HG03139 (cell line): ENCODE measurements at regions not wholly inside any gene's neighbourhood (a gene's known extent, or its start where the extent isn't known, plus 50 kb on each side); places are given as distances from the start of the nearest gene placed in this dataset.

Experiments
- ATAC-seq: cut with Tn5 transposase; IDR thresholded peaks from one replicate; pipeline ENCODE4 v1.9.1; 2021; ENCODE audit not compliant: unreplicated experiment

DNA sequence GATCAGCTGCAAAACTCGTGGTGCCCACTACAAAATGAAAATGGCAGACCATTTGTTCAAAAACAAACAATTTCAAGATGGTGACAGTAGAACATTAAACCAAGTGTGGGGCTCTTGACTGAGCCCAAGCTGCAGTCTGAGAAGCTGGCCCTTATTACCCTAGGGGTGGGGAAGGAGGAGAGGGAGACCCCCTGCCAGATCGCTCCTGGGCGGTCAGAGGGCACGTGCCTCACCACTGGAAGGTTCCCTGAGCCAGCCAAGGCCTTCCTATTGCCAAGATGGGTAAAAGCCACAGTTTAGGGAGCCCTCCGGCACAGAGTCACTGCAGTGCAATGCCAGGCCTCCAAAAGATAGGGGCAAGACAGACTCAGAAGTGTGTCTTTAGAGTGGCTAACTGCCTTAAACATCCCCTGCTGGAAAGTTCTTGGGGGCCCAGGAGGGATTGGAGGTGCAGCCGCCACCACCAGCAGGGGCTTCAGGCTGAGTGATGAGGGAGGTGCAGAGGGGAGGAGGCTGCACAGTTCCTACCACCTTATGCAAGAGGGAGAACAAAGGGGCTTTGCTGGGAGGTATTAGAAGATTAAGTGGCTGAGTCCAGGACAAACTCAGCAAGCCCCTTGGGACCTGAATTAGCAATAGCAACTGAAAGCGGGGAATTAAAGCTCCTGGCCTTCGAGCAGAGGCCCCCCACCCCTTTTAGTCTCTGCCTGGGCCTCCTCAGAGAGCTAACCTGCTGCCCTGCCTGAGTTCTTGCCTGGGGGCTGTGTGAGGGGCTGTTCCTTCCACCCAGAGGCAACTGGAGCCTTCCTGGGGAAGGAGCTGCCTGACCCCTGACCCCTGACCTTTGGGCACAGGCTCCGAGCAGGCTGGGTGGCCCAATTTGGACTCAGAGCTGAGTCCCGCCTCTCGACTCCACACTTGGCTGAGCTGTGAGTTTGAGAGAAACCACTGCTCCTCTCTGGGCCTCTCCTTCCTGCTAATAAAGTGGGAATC is 88.4 kb downstream of the VEGFA start:
- no peak for ATAC-seq

DNA sequence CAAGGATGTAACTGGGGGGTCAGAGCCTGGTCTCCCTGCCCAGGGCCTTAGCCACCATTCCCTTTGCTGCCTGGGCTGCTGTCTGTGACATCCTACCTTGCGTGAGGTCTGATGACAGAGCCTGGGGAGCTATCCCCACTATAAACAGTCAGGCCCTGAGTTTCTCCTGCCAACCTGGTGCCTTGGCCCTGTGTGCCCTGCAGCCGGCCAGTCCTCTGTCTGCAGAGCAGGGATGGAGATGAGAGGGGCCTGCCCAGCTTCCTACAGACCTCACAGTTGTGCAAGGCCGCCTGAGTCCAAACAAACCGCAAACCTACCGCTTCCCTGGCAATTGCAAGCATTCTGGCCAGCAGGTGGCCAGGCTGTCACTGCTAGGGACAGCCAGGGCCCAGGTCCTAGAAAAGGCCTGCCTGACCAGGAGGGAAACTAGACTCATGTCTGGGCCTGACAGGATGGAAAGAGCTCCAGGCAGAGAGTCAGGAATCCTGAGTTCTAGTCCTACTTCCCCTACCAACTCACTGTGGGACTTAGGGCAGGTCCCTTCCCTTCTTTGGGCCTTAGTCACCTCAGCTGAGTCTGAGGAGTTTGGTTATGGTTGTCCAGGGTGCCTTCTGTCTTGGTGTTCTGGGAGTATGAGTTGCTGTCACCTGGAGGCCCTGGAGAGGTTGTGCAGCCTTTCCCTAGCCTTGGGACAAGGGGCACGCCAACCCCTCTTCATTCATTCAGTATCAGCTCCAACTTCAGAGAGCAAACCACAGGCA is 86.2 kb downstream of the VEGFA start:
- ATAC-seq, result no peak

DNA sequence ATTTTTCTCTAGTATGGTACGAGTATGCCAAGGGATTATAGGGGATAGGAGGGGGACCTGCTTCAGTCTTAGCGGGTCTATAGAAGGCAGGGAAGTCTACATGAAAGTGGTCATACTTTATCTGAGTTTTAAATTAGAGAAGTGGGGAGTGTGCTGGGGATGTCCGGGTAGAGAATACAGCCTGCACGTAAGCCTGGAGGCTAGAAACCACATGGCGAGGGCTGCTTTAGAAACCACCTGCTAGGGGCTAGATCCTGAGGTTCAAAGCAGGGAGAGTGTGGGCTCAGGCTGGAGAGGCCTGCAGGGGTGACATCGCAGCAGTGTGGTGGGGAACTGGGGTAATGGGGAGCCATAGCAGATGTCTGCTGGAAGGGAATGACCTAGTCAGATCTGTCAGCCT is 85.2 kb downstream of the VEGFA start:
- ATAC-seq, result no peak

DNA sequence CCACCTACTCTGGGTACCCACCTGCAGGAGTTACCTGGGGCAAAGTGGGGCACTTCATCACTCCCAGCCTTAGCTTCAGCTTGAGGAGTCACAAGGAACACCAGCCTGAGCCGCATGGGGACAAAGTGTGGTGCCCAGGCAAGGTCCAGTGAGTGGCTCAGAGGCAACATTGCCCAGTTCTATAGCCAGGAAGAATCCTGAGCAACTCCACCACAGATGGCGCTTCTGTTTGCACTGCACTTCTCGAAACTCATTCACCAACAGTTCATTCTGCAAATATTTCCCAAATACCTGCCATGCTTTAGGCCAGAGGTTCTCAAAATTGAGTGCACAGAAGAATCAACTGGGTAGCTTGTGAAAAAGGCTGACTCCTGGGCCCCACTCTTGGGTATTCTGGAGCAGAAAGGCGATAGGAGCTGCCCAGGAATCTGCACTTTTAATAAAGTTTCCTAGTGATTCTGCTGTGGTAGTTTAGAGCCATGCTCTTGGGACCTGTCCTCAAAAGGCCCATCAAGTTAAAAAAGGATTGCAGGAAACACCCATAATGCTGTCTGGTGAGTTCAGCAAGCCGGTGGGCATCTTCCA is 83.1 kb downstream of the VEGFA start:
- ATAC-seq, result no peak

DNA sequence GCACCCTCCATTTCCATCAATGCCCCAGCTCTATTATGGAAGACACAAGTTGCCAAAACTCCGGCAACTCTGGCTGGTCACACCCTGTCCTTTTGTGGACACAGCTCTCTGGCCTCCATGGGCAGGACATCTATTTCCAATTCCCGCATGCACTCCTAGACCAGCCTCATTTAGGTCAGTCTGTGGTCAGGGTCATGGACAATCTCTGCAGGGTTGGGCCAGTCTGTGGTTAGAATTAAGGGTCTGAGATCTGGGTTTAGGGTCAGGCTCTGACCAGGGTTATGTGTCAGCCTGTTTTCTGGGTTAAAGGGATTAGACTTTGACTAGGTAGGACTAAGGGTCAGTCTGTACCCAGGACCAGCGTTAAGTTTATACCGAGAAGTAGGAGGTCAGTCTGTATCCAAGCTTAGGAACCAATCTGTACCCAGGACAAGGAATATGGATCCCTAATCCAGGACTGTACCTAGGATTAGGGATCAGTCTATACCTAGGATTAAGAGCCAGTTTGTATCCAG is 82.4 kb downstream of the VEGFA start:
- no peak for ATAC-seq

DNA sequence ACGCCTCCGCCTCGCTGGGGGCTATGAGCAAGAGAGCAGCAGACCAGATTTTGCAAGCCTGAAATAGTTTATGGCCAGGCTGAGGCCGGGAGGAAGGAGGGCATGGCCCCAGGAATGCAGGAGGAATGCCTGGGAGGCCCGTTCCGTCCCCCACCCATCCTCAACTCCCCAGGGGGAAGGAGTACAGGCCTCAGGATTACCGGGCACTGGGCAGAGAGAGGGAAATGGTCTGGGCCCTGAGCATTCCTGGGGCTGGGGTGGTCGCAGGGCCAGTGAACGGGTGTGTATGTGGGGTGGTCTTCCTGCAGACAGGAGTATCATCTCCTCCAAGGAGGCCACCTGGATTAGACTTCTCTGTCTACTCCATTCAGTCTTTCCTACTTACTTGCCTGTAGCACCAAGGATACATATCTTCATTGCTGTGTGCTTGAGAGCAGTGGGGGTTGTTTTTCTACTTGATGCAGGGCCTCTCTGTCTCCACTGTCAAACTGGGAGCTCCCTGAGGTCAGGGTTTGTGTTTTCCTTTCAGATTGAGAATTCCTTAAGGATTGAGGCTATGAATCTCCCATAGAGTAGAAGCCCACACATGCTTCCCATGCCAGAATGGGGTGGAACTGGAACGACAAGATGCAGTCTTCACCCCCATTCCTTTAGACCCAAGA is 81.3 kb downstream of the VEGFA start:
- no peak for ATAC-seq

DNA sequence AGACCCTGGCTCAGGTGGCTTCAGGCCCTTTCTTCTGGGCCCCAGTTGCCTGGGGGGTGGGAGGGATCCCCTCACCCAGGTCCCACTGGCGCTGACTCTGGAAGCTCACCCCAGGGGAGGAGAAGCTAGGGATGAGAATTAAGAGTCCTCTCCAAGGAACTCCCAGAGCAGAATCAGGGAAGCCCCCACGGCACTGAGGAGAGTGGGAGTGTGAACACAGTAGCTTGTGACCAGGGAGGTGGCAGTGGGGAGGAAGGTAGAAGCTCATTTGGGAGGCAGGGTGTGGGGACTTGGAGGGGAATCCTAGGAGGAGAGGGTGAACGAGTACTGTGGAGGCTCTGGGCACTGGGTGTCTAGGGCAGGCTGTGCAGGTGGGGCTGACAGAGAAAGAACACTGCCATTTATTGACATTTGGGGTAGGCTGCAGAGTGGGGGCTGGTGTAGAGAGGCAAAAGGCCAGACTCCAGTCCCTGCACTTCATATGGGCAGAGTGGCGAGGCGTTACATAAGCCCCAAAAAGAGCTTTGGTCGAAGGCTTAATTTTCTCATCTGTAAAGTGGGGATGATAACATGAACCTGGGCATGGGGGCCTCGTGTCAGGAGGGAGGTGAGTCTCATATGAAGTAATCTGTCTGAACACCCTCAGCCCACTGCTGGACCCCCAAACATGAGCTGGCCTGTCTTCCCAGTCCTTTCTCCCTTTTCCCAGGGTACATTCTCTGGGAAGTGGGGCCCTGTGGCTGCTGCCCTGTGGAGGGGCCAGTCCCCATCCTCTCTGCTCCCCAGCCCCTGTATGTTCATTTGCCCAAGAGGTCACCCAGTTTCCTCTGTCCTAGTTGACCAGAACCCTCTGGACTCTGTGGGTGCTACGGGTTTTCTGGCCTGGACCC is 80.5 kb downstream of the VEGFA start:
- no peak for ATAC-seq

DNA sequence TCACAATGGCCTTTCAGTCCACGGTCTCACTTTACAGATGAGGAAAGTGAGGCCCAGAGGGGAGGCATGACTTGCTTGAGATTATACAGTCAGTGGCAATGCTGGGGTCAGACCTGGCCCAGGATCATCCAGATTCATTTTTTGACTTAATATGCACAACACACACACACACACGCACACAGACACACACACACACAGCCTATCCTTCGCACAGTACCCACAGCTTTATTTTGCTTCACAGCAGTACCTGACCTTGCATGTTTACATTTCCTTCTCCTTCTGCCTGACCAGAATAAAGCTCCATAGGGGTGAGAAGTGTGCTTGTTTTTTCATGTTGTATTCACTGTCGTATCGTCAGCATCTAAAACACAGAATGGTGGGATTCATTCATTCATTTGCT is 79.8 kb downstream of the VEGFA start:
- ATAC-seq, result no peak

DNA sequence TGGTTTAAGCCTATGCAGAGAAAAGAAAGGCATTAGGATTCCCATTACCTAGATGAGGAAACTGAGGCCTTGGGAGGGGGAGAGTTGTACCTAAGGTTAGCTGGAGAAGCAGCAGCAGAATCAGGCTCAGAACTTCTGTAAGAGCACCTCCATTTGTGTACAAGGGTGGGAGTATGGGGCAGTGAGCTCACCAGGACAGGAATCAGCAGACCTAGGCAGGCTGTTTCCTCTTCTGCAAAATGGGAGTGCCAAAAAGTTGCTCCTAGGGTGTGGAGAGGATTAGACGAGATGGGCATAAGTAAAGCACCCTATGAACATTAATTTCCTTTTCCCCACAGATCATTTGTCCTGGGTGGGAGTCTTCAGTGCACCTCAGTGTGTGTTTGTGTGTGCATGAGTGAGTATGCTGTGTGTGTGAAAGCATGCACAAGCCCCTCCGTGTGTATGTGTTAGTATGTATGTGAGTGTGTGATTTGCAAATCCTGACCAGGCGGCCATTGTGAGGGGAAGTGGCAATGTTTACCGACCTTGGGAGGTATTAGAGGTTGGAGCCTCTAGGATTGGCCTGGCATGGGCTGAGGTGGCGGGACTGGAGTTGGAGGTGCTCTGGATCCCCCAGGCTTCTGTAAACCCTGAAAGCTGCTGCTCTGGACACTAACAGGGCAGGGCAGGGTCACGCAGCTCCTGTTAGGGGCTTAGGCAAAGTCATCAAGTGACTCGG is 78.8 kb downstream of the VEGFA start:
- ATAC-seq, result no peak

DNA sequence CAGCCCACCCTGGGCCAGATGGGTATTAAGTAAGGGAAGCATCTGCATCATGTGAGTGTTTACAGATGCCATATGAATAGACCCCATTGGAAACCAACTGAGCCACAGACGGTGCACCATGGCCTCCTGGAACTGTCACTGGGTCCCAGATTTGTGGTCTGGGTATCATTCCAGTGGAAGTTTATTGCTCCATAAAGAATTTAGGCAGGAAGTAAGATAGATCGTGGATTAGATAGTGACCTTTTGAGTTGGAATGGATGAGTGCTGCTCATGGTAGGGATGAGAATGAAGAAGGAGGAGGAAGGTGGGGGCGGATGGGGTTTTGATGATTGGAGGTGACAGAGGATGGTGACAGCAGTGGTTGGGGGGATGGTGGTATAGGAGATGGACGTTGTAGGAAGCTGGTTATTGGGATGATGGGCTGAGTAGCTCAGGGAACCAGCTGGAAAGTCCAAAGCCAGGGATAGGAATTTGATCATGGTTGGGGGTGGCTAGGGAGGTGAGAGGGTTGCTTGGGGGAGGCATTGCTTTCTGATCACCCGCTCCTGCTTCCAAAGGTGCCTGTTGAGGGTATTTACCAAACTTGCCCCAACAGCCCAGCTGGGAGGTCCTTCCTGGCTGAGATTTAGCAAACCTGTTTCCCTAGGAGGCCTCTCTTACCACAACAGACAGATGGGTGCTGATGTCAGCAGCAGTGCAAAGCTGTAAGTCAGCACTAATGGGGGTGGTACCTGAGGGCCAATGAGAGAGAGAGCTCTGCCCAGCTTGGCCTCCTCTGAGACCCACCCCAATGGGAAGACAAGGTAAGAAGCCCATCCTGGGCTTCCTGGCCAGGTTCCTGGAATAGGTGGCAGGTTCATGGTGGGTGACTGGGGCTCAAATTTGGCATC is 78.0 kb downstream of the VEGFA start:
- no peak for ATAC-seq

DNA sequence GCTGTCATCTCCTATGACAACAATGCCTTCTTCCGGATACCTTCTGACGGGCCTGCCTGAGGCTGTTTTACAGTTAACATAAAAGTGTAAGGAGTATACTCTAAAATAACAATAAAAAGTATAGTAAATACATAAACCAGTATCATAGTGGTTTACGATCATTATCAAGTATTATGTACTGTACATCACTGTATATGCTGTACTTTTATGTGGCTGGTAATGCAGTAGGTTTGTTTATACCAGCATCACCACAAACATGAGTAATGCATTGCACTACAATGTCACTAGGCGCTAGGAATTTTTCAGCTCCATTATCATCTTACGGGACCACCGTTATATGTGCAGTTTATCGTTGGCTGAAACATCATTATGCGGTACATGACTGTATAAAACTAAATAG is 76.5 kb downstream of the VEGFA start:
- ATAC-seq, result no peak

DNA sequence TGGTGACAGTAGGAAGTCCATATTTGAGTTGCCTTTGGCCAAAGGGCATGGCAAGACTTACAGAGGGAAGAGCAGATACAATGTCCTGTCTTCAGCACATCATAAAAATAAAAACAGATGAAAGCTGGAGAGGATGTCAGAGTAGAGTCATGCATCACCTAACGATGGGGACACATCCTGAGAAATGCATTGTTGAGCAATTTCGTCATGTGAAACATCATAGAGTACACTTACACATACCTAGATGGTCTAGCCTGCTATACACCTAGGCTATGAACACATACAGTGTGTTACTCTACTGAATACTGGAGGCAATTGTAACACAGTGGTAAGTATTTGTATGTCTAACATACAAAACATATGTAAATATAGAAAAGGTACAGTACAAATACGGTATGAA is 75.6 kb downstream of the VEGFA start:
- ATAC-seq, result no peak

DNA sequence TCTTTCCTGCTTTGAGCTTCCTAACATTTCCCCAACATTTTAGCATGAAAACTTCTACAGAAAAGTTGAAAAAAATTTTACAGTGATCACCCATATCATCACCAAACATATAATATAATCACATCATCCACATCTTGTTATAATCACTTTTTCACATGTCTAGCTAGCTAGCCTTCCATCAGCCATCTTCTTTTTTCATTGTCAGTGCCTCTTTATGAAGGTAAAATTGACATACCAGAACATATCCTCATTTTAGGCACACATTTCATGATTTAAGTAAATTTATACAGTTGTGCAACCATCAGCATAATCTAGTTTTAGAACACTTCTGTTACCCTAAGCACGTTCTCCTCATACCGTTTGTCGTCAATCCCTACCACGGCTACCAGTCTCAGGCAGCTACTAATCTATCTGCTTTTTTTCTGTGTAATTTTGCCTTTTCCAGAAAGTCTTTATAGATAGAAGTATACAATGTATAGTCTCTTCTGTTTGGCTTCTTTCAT is 73.7 kb downstream of the VEGFA start:
- no peak for ATAC-seq

DNA sequence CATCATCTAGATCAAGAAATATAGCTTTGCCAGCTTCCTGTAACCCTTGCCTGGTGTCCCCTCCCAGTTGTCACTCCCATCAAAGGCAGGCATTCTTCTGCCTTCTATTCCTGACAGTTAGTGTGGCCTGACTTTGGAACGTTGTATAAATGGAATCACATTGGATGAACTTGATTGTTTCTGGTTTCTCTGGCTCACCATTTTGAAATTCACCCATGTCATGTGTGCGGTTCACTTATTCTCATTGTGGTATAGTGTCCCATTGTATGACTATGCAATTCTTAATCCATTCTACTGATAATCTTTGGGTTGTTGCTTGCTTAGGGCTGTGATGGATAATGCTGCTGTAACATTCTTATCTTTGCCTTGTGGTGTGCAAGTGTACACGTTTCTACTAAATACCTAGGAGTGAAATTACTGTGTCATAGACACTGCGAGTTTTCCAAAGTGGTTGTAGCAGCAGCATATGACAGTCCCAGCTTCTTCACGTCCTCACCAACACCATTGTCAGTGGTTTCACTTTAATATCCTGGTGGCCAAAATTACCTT is 73.2 kb downstream of the VEGFA start:
- no peak for ATAC-seq

DNA sequence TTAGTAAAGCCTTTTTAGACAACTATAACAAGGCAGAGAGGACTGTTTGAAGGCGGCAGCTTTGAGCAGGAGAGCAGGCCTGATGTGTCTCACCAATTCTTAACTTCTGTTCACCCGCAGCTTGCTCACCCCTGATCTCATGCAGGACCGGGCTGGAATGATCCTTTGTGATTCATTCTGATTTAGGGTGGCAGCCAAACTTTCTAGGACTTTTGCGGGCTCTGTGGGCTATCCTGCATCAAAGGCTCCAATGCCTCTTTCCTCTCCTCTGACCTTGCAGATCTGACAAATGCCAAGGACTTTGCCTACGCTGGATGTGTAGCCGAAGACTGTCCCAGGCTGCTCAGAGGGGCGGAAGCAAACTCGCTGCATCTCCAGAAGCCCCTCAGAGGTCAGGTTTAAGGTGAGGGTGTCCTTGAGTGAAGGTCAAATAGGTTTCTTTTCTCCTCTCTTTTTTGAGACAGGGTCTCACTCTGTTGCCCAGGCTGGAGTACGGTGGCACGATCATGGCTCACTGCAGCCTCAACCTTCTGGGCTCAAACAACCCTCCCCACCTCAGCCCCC is 72.3 kb downstream of the VEGFA start:
- no peak for ATAC-seq

DNA sequence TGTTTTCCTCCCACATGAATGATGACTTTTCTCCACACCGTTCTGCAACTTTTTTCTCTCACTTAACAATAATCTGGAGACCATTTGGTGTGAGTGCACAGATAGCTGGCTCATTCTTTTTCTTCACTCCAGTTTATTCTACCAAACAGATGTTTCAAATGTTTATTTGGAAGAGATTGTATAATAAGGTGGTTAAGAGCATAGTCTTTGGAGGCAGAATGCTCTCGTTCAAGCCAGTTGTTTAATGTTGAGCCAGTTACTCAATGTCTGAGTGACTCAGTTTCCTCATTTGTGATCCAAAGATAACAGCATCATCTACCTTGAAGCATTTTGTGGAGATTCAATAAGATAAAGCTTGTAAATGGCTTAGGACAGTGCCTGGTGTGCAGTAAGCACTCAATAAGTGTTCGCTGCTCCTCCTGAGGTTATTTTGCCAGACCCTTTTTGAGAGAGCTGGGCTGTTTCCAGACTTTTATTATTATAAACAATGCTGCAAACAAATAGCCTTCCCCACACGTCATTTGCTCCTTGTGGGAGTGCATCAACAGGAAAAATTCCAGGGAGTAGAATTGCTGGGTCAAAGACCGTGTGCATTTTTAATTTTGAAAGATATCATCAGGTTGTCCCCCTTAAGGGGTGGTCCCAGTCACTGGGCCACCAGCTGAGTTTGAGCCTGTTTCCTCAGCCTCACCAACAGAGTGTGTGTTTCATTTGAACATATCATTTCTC is 70.6 kb downstream of the VEGFA start:
- no peak for ATAC-seq
